ENCODE measurements at regions not wholly inside any gene's neighbourhood (a gene's known extent, or its start where the extent isn't known, plus 50 kb on each side); places are given as distances from the start of the nearest gene placed in this dataset.
"Not testable (repeated sequence)": the region's sequence is repeated elsewhere in the genome, so short reads cannot be mapped to it uniquely, and the experiment has no call there.

DNA sequence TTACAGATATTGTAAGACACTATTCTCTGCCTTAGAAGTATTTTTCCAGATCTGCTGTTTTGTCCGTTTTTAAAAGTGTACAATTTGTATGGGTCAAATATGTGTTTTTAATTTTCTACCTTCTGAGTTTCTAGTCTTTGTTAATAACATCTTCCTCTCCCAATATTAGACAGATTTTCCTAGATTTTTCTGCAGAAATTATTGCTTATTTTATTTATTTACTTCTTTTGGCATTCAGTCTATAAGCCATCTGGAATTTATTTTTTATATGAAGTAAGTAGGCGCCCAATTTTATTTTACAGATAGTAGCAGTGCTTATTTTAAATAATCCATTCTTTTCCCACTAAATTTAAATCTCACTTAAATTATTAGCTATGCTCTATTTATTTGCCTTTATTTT, 103.1 kb upstream of the PLEKHG1 start:
- no peak for DNase-seq (ENCODE audit: low spot score)

DNA sequence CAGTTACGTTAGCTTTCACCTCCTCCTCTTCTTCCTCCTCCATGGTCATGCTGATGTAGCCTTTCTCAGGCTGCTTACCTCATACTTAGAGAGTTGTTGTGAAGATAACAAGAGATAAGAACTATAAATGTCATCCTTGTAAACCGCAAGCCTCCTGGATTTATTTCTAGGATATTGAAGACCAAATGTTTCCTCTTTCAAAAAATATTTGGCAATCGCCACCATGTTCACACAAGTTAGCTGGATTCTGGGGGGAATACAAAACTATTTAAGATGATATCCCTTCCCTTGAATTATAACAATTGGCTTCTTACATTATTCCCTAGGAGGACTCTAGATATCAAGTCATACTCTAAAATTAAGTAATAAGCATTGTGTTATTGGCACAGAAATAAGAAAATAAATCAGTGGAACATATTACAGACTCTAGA, 99.8 kb upstream of the PLEKHG1 start:
- DNase-seq (ENCODE audit: low spot score) = no peak

DNA sequence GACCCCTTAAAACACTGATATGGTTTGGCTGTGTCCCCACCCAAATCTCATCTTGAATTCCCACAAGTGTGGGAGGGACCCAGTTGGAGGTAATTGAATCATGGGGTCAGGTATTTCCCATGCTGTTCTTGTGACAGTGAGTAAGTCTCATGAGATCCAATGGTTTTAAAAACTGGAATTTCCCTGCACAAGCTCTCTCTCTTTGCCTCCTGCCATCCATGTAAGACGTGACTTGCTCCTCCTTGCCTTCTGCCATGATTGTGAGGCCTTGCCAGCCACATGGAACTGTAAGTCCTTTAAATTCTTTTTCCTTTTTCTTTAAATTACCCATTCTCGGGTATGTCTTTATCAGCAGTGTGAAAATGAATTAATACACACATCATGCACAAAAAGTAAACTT, 99.1 kb upstream of the PLEKHG1 start:
- DNase-seq (ENCODE audit: low spot score) = not testable (repeated sequence)

DNA sequence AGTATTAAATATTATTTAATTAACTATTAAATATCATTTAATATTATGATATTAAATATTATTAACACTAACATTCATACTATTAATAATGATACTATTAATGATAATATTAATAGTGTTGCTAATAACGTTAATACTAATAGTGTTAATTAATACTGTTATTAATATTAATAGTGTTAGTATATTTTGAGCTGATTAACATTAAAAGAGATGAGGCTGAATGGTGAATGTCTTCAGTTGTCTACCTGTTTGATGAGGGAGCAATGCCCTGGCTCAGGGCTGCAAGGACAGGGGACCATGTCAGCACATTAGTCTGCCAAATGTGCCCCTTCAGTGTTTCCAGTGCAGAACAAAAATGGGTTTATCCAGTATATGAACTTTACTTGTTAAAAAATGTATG, 96.6 kb upstream of the PLEKHG1 start:
- no peak for DNase-seq (ENCODE audit: low spot score)

DNA sequence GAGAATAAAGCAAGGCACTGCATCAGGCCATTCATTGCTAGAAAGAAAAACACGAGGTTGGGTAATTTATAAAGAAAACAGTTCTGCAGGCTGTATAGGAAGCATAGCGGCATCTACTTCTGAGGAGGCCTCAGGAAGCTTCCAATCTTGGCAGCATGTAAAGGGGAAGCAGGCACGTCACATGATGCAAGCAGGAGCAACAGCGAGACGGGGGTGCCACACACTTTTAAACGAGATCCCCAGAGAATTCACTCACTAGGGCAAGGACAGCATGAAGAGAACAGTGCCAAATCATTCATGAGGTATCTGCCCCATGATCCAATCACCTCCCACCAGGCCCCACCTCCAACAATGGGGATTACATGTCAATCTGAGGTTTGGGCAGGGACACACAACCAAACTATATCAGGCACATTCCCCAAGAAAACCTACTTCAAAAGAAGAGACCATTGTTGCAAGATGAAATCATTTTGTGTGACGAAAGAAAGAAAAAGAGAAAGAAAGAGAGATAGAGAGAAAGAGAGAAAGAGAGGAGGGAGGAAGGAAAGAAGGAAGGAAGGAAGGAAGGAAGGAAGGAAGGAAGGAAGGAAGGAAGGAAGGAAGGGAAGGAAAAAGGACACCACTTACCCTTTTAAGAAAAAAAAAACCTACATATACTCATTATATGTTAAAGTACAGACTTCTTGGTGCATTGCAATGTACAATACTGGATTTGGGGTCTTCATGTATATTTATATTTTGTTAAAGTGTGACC, 95.9 kb upstream of the PLEKHG1 start:
- no peak for DNase-seq (ENCODE audit: low spot score)

DNA sequence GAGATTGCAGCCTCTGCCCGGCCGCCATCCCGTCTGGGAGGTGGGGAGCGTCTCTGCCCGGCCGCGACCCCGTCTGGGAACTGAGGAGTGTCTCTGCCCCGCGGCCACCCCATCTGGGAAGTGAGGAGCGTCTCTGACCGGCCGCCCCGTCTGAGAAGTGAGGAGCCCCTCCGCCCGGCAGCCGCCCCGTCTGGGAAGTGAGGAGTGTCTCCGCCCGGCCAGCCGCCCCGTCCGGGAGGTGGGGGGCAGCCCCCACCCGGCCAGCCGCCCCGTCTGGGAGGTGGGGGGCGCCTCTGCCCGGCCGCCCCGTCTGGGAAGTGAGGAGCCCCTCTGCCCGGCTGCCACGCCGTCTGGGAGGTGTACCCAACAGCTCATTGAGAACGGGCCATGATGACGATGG, 92.3 kb upstream of the PLEKHG1 start:
- DNase-seq (ENCODE audit: low spot score) = not testable (repeated sequence)

DNA sequence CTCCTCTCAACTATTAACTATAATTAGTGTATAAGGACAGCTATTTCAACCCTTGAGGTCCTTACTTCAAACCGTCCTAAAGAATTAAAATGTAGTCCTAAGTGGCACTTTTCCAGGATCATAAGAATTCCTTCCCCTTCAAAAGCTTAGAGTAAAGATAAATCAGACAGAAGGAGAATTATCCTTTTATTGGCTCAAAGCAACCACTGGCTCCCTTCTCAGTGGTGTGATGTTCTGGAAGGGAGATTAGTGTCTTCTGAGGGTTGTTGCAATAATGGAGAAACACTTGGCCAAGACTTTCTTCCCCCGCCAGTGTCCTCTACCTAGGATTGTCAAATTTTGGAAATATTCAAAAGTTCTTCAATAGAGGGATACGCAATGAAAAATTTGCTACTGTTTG, 89.1 kb upstream of the PLEKHG1 start:
- no peak for DNase-seq (ENCODE audit: low spot score)

DNA sequence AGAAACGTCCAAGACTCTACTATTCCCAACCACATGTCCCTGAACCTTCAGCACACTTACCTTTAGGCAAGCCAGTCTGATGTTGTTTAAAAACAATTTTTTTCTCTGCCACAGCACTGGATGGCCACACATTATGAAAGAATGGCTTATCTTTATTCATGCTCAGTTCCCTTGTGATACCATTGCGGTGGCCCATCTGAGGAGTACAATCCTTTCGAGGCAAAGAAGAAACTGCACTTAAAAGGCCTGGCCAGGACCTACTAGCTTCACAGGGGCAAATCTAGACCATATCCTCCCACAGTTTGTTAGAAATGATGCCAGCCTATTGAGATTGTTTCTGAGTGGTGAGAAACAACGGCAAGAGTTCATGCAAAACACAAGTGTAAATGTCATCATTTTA, 88.4 kb upstream of the PLEKHG1 start:
- no peak for DNase-seq (ENCODE audit: low spot score)

DNA sequence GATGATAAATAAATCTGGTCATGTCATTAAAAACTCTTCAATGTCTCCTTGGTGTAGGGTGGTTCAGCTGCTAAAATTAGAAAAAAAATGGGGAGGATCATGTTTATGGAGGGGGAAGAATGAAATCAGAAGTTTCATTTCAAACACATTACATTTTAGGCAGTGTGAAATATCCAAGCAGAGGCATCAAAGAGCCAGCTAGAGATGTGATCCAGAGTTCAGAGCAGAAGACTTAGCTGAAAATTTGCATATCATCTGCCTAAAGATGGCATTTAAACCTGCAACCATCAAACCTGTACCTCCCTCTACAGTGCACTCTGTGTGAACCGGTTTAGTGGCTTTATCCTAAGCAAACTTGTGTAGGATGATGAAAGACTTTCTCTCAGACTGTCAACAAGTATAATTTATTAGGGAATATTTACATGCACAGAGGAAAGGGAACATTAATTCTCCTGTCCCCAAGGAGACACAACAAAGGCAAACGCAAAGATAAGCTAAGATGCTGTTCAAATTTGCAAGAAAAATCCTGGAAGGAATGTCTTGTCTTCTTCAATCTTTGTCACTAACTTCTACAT, 84.8 kb upstream of the PLEKHG1 start:
- no peak for DNase-seq (ENCODE audit: low spot score)

DNA sequence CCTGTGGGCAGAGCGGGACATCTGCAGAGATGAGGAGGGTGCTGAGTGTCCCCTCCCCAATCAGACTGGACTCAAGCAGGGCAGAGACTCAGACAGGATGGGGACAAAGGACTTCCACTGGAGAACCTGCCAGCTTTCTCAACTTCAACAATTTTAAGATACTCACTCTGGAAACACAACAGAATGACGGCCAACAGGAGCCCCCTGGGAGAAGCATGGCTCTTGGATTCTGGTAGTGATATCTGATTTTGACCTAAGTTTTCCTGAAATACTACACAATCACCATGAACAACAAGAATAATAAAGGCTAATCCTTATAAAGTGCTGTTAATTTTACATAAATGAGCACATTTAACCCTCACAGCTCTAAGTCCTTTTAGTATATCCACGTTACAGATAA, 83.5 kb upstream of the PLEKHG1 start:
- DNase-seq (ENCODE audit: low spot score) = no peak

DNA sequence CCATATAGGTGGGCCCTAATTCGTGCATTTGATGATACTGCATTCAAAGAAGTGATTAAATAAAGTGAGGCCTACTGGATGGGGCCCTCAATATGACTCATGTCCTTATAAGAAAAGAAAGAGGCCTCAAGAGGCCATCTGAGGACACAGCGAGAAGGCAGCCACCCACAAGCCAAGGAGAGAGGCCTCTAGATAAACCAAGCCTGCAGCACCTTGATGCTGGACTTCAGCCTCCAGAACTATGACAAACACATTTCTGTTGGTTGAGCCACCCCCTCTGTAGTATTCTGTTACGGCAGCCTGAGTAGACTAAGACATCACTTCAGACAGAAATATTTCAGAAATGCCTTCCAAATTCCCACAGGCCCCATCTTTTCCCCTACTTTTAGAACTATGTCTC, 82.5 kb upstream of the PLEKHG1 start:
- DNase-seq (ENCODE audit: low spot score) = no peak

DNA sequence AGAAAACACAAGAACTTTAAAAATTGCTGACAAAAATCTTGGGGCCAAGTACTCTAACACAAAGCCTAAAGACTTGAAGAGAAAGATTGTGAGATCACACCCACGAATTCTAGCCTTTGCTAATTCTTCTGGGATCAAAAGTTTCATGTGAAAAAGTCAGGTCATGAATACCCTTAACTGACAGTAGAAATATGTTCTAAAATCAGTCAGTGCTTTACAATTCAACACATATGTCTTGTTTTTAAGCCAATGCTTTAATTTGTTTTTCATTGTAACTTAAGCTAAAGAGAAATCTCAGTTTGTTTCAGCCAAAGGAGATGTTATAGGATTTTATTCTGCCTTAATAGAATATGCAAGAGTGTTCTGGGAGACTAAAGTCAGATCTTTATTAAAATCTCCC, 78.2 kb upstream of the PLEKHG1 start:
- no peak for DNase-seq (ENCODE audit: low spot score)

DNA sequence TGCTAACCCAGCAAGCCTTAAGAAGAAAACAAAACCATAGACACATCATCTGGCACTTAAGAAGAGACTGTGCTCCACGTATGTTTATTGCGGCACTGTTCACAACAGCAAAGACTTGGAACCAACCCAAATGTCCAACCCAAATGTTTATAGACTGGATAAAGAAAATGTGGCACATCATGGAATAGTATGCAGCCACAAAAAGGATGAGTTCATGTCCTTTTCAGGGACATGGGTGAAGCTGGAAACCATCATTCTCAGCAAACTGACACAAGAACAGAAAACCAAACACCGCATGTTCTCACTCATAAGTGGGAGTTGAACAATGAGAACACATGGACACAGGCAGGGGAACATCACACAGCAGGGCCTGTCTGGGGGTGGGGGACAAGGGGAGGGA, 76.5 kb upstream of the PLEKHG1 start:
- DNase-seq (ENCODE audit: low spot score) = not testable (repeated sequence)

DNA sequence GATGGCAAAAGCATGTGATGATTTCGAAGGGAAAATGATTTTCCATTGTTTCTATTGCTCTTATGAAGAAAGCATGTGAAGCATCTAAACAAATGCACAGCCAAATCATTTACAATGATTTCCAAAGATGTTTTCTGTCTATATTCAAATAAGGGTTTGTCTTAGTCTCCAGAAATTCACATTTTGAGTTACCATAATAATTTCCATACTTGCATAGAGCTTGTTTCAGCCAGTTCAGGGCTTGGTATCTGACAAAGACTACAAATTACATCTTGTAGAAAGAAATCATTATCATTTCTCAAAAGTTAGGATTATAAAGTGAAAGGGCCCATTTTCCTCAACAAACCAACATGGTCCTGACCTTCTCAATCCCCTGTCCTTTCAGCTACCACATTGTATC, 74.4 kb upstream of the PLEKHG1 start:
- DNase-seq (ENCODE audit: low spot score) = no peak

DNA sequence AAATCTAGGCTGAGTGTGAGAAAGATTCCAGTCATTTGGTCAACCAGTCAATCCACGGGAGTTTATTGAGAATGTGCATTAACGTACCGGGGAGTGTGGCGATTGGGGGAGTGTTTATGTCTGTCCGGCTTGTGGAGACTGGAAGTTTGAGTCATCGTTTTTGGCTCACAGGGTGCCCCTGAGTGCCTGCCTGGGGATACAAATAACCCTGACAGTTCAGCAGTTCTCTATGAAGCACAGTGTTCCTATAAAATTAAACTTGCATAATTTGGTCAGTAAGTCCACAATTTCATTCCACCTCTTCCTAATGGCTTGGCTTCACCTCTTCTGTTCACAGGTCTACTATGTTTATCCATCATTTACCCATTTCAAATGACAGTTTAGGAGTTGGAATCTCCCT, 72.6 kb upstream of the PLEKHG1 start:
- no peak for DNase-seq (ENCODE audit: low spot score)

DNA sequence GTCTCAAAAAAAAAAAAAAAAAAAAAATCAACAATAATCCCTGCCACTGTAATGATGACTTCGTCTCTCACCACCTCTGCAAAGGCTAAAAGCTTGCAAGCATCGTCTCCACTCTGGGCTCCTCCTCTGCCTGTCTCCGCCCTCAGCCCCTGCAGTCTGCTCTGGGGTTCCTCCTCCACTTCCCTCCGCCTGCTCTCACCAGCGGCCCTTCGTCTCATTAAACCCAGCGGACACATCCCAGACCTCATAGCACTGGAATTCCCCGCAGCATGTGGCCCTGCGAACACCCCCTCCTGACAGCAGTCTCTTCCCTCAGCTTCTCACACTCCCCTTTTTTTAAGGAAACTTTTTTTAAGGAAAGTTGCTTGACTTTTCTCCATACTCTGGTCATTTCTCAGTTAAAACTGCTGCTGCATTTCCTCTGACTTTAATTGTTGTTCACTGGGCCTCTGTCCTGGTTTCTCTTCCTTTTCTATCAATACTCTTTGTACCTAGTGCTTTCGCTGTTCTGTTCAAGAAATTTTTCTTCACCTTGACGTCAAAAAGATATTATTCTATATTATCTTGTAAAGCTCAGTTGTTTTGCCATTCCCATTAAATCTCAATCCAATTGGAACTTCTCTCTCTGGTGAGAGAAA, 70.9 kb upstream of the PLEKHG1 start:
- no peak for DNase-seq (ENCODE audit: low spot score)

DNA sequence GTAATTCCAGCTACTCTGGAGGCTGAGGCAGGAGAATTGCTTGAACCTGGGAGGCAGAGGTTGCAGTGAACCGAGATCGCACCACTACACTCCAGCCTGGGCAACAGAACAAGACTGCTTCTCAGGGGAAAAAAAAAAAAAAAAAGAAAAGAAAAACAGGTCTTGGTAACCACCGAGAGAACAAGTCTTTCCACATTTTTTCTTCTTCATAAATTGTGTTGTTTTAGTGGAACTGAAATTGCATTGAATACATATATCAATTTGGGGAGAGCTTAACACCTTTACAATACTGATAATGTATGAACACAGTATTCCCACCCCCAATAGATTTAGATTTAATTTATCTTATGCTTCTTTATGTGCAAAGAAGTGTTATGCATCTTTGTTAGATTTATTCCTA, 70.0 kb upstream of the PLEKHG1 start:
- DNase-seq (ENCODE audit: low spot score) = no peak

DNA sequence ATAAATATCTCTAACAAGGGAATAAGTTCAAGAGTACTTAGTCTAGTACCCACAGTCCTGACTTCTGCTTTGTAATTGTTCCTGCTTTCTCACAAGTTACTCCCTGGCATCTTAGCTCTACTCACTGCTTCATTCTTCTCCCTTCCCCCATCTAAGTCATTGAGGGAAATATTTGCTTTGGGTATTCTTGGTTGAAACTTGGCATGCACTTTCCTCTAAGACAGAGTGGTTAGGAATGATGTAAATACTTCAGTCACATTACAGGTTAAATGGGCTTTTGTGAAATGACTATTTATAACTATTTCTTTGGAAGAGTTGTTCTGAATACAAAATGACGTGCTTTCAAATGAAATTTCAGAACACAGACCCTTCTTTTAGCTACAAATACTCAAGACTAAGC, 67.7 kb upstream of the PLEKHG1 start:
- DNase-seq (ENCODE audit: low spot score) = no peak

DNA sequence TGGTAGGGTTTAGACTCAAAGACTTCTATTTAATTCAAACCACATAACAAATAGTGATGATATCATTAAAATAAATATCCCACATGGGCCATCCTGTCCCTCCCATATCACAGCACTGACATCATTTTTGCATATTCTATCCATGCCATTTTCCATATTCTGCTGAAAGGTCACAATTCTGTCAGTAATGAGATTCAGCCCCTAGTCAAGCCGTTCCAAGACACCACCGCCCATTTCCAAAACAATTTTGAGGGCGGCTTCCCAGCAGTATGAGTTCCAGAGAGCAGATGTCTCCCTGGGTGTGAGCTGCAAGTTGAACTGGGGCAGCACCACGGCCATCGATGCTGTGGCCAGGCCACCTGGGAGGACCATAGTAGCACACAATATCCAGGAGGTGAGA, 65.1 kb upstream of the PLEKHG1 start:
- DNase-seq (ENCODE audit: low spot score) = no peak

DNA sequence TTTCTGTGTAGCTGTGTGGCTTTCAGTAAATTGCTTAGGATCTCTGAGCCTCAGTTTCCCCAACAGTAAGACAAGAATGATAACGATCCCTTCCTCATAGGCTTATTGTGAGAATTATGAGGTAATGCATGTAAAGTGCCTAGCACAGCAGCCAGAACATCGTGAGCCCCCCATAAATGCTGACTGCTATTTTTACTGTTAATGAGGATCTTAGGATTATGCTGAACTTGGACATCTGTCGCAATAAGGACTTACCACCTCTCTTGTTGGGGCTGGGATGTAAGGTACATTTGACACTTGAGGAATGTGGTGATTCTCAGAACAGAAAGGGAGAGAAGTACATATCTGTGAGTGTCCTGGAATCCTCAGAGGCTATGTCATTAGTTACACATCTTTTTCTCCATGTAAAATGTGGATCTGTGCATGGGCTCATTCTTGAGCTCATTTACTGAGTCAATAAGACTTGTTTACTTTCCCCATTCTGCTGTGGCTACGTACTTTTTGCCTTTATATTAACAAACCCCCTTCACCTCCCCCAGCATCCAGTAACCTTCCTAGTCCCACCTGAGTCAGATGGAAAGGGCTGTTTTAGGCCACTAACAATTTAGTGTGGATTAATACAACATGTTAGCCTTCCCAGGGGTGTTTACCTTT, 64.4 kb upstream of the PLEKHG1 start:
- no peak for DNase-seq (ENCODE audit: low spot score)

DNA sequence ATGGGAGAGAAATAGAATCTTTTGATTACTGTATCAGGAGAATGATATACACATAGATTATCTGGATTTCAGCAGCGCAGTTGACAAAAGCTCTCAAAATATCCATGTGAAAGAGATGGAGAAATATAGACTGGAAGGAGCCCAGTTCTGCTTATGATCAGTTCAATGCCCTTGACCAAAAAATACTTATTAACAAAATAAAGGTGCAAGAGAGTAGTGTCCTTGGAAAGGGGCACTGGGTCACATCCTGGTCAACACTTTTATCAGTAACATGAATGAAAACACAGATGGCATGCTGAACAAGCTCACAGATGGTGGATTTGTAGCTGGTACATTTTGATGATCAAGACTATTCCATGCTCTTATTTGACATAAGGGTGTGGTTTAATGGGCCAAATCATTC, 63.9 kb upstream of the PLEKHG1 start:
- no peak for DNase-seq (ENCODE audit: low spot score)

DNA sequence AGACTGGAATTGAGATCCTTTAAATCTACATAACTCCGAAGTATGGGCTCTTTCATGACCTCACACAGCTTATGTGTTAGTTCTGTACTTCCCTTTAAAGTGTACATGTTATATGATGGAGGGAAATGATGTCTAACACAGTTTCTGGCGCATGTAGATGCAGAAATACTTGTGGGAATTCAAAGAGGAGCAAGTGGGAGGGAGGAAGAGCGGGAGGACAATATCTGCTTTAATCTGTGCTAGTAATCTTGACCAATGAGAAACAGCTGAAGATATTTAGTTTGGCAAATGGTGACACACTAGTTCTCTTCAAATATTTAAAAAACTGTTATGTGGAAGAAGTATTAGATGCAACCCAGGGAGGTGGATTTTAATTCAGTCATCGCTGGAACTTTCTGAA, 62.9 kb upstream of the PLEKHG1 start:
- DNase-seq (ENCODE audit: low spot score) = no peak

DNA sequence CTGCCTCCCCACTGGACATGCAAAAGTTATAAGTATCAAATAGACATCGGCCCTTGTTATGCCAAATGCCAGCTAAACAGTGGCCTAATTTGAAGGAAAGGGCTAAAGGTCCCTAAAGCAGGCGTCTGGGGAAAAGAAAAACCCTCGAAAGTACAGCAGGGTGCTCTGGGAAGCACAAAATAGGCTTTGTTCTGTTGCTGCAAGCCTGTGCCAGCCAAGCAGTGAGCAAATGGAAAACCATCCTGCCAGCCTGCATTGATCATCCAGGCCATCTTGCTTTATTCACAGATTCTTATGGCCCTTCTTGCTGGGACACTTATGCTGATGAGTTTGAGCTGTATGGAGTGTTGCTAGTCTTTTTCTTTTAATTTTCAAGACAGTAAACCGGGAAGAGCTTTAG, 62.2 kb upstream of the PLEKHG1 start:
- no peak for DNase-seq (ENCODE audit: low spot score)
